ENCODE measurements at regions not wholly inside any gene's neighbourhood (a gene's known extent, or its start where the extent isn't known, plus 50 kb on each side); places are given as distances from the start of the nearest gene placed in this dataset.
"Not testable (repeated sequence)": the region's sequence is repeated elsewhere in the genome, so short reads cannot be mapped to it uniquely, and the experiment has no call there.

GRCh38 chr5:126052120-126052519 is 371.1 kb upstream of the GRAMD2B start:
- no peak for DNase-seq
- in situ Hi-C loops (cut with HindIII; ENCODE audit: low pct_ligation_motif_present, low pct_unique_long_range_greater_than_20kb, low sequenced_read_pairs), result no loop called here

DNA sequence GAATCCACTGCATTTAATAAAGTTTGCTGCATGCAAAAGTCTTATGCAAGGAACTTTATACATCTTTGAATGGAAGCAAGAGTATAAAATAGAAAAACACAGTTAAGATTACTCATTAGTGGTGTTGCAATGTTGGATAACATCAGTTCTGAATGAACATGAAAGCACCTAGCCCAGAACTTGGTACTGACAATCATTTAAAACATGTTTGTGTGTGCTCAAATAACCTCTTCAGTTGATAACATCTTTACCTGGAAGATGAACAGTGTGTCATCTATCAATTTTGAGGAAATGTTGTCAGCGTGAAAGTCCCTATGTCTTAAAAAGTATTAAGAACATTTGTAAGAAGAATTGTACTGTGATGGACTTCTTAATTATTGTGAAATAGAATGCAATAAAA is 370.4 kb upstream of the GRAMD2B start:
- DNase-seq, result no peak
- in situ Hi-C loops (cut with HindIII; ENCODE audit: low pct_ligation_motif_present, low pct_unique_long_range_greater_than_20kb, low sequenced_read_pairs), result no loop called here

- DNase-seq, result no peak
- in situ Hi-C loops (cut with HindIII; ENCODE audit: low pct_ligation_motif_present, low pct_unique_long_range_greater_than_20kb, low sequenced_read_pairs), result no loop called here
These were observed 369.6 kb upstream of the GRAMD2B start for GRCh38 chr5:126053630-126054029.

DNA sequence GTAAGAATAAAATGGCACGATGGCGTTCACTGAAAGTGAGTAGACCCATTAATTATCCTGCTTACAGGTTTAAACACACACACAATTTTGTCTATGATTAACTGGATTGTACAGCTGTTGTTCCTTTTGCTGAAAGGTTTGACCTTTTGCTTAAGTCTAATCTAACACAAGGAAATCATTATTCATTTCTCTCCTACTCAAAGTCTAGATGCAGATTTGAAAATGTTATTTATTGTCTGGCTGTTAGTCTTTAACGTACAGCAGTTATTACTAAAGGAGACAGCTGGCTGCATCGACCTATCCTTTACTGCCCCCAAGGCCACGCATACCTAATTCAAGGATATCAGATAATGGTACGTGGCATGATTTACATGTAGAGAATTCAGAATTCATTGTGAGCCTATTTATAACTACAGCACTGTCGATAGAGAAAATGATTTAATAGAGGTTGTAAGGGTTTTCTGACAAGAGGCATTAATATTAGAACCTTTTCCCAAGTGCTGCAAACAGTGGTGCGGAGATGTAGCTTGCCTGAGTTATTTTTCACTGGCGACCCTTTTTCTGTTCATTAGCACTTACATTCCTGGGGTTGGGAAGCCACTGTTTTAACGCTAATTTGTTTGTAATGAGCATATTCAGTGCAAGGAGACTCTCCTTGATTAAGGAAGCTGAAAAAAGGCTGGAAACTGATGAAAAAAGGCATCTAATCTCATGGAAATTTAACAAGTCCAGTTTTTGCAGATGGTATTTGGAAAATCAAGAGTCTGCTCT is 368.4 kb upstream of the GRAMD2B start:
- DNase-seq, result no peak
- in situ Hi-C loops (cut with HindIII; ENCODE audit: low pct_ligation_motif_present, low pct_unique_long_range_greater_than_20kb, low sequenced_read_pairs), result no loop called here

- in situ Hi-C loops (cut with HindIII; ENCODE audit: low pct_ligation_motif_present, low pct_unique_long_range_greater_than_20kb, low sequenced_read_pairs), result no loop called here
- no peak for DNase-seq
These were observed 367.9 kb upstream of the GRAMD2B start for GRCh38 chr5:126055348-126055729.

DNA sequence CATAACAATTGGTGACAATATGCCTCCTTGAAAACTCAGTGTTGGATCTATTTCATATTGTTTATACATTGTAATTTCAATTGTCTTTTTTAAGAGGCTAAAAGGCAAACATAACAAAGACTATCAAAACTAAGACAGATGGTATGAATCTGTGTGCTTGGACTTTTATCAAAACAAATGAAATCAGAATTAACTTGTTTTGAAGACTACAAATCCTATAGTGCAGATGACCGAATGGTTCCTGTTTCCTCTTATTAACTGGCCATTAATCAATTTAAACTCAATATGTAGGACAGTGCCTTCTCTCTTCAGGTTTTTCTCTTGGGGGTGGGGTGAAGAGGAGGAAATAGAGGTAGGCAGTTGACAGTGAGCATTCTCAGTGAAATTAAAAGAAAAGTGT is 366.9 kb upstream of the GRAMD2B start:
- DNase-seq, result no peak
- in situ Hi-C loops (cut with HindIII; ENCODE audit: low pct_ligation_motif_present, low pct_unique_long_range_greater_than_20kb, low sequenced_read_pairs), result no loop called here

DNA sequence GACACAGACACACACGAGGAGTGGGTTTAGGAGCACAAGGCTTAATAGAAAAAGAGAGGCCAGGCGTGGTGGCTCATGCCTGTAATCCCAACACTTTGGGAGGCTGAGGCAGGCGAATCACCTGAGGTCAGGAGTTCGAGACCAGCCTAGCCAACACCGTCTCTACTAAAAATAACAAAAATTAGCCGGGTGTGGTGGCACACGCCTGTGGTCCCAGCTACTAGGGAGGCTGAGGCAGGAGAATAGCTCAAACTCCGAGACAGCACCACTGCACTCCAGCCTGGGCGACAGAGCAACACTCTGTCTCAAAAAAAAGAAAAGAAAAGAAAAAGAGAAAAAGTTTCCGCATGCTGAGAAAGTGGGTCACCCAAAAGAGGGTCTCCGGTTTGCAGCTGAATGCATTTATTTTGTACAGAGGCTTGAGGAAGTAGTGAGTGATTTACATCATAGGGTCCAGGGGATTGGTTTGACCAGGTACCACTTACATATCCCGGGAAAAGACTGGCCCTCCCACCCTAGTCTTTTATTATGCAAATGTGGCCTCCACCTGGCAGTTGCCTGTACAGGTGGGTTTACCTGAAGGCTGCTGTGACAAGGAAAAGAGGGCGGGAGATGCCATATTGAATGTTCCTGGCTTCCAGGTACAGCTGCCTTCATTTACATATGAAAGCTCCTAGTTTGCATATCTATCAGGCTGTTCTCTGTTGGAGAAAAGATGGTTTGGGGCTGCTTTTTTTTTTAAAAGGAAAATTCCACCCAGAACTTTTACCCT is 366.2 kb upstream of the GRAMD2B start:
- DNase-seq, result no peak
- in situ Hi-C loops (cut with HindIII; ENCODE audit: low pct_ligation_motif_present, low pct_unique_long_range_greater_than_20kb, low sequenced_read_pairs), result no loop called here

DNA sequence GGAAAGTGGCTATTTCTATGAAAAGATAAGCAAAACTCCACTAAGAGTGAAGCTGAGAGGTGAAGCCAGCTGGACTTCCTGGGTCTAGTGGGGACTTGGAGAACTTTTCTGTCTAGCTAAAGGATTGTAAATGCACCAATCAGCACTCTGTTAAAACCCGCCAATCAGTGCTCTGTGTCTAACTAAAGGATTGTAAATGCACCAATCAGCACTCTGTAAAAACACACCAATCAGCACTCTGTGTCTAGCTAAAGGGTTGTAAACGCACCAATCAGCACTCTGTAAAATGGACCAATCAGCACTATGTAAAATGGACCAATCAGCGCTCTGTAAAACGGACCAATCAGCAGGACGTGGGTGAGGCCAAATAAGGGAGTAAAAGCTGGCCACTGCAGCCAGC is 364.8 kb upstream of the GRAMD2B start:
- DNase-seq; in situ Hi-C loops (cut with HindIII; ENCODE audit: low pct_ligation_motif_present, low pct_unique_long_range_greater_than_20kb, low sequenced_read_pairs): not testable (repeated sequence)

DNA sequence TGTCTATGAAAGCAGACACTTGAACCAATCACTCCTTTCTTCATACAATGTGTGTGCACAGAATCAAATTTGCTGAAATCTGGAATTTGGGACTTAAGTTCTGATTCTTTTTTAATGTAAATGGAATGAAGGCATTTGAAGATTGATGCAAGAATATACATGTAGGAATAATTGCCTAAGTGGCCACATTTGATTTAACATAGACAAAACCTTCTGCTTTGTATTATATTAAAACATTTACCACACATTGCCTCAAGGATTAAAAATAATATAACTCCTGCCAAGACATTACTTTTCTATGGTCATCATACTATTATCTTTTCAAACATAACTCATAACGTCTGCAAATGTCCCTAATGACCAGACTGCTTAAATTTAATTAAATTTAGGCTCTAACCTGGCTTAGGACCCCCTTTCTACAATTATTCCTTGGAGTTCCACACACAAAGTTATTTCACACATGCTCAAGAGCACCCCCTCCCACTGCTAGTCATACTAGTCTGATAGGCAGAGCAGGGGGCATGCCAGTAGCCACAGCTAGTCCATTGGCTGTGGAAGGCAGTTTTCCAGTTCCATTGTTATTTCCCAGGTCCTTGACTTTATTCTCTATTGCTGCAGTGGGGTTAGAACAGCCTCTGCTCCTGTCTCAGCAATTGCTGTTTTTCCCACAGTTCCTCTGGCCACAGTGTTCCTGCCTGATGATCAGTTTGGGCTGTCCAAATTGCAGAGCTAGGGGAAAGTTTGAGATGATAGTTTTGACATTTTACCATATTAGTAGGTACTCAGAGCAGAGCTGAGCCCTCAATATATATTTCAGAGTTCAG is 360.6 kb upstream of the GRAMD2B start:
- in situ Hi-C loops (cut with HindIII; ENCODE audit: low pct_ligation_motif_present, low pct_unique_long_range_greater_than_20kb, low sequenced_read_pairs), result no loop called here
- no peak for DNase-seq

DNA sequence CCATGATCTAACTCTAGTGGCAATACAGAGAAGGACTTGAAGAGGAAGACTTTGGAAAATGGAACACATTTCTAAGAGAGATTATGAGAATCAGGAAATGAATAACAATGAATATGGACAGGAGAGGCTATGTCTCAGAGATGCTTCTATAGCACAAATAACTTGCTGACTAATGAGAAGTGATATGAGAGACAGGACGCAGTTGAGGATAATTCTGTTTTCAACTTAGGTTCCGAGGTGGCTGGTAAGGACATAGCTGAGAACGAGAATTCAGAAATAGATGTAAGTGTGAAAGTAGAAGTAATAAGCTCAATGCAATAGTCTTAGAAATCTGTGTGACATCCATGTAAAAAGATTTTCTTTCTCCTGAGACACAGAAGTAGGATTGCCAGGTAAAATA is 358.1 kb upstream of the GRAMD2B start:
- in situ Hi-C loops (cut with HindIII; ENCODE audit: low pct_ligation_motif_present, low pct_unique_long_range_greater_than_20kb, low sequenced_read_pairs), result no loop called here
- no peak for DNase-seq

- in situ Hi-C loops (cut with HindIII; ENCODE audit: low pct_ligation_motif_present, low pct_unique_long_range_greater_than_20kb, low sequenced_read_pairs), result no loop called here
- DNase-seq, result no peak
These were observed 356.4 kb upstream of the GRAMD2B start for GRCh38 chr5:126066836-126067235.

DNA sequence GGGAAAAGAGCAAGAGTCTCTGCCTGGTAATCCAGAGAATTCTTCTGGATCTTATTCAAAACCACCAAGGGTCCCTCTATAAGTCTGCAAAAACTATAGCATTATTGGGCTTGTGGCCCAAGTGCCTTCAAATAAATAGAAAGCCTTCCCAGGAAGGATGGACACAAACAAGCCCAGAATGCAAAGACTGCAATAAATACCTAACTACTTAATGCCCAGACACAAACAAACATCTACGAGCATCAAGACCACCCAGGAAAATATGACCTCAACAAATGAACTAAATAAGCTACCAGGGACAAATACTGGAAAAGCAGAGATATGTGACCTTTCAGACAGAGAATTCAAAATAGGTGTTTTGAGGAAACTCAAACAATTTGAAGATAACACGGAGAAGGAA is 355.8 kb upstream of the GRAMD2B start:
- in situ Hi-C loops (cut with HindIII; ENCODE audit: low pct_ligation_motif_present, low pct_unique_long_range_greater_than_20kb, low sequenced_read_pairs), result no loop called here
- no peak for DNase-seq

DNA sequence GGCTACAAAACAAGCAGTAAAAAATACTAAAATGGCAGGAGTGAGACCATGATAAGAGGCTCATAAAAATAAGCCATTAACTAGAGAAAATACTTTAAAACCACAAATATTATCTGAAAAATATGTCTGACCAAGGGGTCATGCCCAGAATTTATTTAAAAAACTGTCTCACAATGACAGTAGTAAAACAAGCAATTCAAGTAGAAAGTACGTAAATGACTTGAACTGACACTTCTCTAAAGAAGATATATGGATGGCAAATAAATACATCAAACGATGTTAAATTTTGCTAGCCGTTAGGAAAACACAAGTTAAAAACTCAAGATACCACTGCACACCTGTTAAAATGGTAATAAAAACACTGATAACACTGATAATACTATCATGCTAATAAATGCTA is 353.9 kb upstream of the GRAMD2B start:
- in situ Hi-C loops (cut with HindIII; ENCODE audit: low pct_ligation_motif_present, low pct_unique_long_range_greater_than_20kb, low sequenced_read_pairs), result no loop called here
- DNase-seq, result no peak

- no peak for DNase-seq
- in situ Hi-C loops (cut with HindIII; ENCODE audit: low pct_ligation_motif_present, low pct_unique_long_range_greater_than_20kb, low sequenced_read_pairs), result no loop called here
These were observed 352.7 kb upstream of the GRAMD2B start for GRCh38 chr5:126070481-126070880.

DNA sequence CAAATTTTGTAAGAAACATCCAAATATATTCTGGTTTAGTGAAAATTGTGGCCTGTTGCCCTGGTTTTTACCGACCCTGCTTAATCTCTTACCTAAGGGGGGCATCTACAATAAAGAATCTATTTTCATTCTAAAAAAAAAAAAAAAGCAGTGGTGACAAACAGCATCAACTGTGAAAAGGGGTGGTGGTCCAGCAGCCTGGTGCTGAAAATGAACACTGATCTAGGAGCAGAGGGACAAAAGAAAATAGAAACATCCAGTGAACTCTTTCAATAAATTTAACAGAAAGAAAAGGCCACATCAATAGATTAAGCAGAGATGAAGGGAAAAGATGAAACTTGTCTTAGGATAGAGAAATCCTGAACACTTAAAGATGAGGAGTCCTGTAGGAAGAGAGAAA is 348.7 kb upstream of the GRAMD2B start:
- in situ Hi-C loops (cut with HindIII; ENCODE audit: low pct_ligation_motif_present, low pct_unique_long_range_greater_than_20kb, low sequenced_read_pairs), result no loop called here
- no peak for DNase-seq

- no peak for DNase-seq
- in situ Hi-C loops (cut with HindIII; ENCODE audit: low pct_ligation_motif_present, low pct_unique_long_range_greater_than_20kb, low sequenced_read_pairs), result no loop called here
These were observed 343.9 kb upstream of the GRAMD2B start for GRCh38 chr5:126079266-126079665.

DNA sequence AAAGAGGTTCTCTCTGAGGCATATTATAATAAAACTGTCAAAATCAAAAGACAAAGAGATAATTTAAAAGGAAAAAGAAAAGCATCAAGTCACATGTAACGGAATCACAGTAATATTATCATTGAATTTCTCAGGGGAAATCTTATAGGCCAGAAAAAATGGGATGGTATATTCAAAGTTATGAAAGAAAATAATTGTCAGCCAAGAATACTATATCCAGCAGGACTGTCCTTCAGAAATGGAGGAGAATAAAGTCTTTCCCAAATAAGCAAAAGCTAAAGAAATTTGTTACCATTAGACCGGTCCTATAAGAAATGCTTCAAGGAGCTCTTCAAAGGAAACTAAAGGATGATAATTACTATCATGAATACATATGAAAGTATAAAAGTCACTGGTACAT is 342.0 kb upstream of the GRAMD2B start:
- DNase-seq, result no peak
- in situ Hi-C loops (cut with HindIII; ENCODE audit: low pct_ligation_motif_present, low pct_unique_long_range_greater_than_20kb, low sequenced_read_pairs), result no loop called here

GRCh38 chr5:126093041-126093440 is 330.2 kb upstream of the GRAMD2B start:
- in situ Hi-C loops (cut with HindIII; ENCODE audit: low pct_ligation_motif_present, low pct_unique_long_range_greater_than_20kb, low sequenced_read_pairs), result no loop called here
- no peak for DNase-seq

GRCh38 chr5:126093718-126094117 is 329.5 kb upstream of the GRAMD2B start:
- no peak for DNase-seq
- in situ Hi-C loops (cut with HindIII; ENCODE audit: low pct_ligation_motif_present, low pct_unique_long_range_greater_than_20kb, low sequenced_read_pairs), result no loop called here
